DND-41 (cell line): ENCODE measurements at regions not wholly inside any gene's neighbourhood (a gene's known extent, or its start where the extent isn't known, plus 50 kb on each side); places are given as distances from the start of the nearest gene placed in this dataset.

Experiments
- ATAC-seq: fragments of 200-7000 bp; cut with Tn5 transposase; 3 replicates; pipeline ENCODE4 v1.9.1; 2021; ENCODE audit warnings: low read depth; ENCODE audit not compliant: insufficient read depth
- DNase-seq: peaks from one replicate; pipeline ENCODE4 v3.0.0-alpha.2; 2020
- H2AFZ ChIP-seq: 2 replicates; pipeline ENCODE4 v1.6.0; 2012; ENCODE audit warnings: low read depth, low read length
- H3K27ac ChIP-seq: 2 replicates; pipeline ENCODE4 v1.5.1; 2012; ENCODE audit warnings: low read length, inconsistent platforms
- H3K27me3 ChIP-seq: fragments of 200-600 bp; sonication (generic); 2 replicates; pipeline ENCODE4 v1.6.0; 2012; ENCODE audit warnings: low read length, mild to moderate bottlenecking, inconsistent platforms; ENCODE audit not compliant: insufficient read depth, poor library complexity
- H3K36me3 ChIP-seq: 2 replicates; pipeline ENCODE4 v1.5.1; 2012; ENCODE audit warnings: low read length, inconsistent platforms; ENCODE audit not compliant: insufficient read depth
- H3K4me1 ChIP-seq: 2 replicates; pipeline ENCODE4 v1.5.1; 2012; ENCODE audit warnings: mild to moderate bottlenecking, low read length; ENCODE audit not compliant: insufficient read depth
- H3K4me2 ChIP-seq: 2 replicates; pipeline ENCODE4 v1.6.0; 2012; ENCODE audit warnings: mild to moderate bottlenecking, moderate library complexity, low read length, inconsistent platforms; ENCODE audit not compliant: insufficient read depth
- H3K4me3 ChIP-seq, 2 experiments: fragments of 200-600 bp in 1 of 2; shearing (Covaris generic) in 1 of 2; 2 replicates each; pipeline ENCODE4 v1.5.1; 2012 to 2016; ENCODE audit warnings: inconsistent platforms in 2 of 2, low read length in 2 of 2, mild to moderate bottlenecking in 2 of 2, low read depth in 1 of 2, moderate library complexity in 1 of 2
- H3K79me2 ChIP-seq: 2 replicates; pipeline ENCODE4 v1.6.0; 2012; ENCODE audit warnings: low read length, inconsistent platforms; ENCODE audit not compliant: insufficient read depth
- H3K9ac ChIP-seq: 2 replicates; pipeline ENCODE4 v1.6.0; 2012; ENCODE audit warnings: low read depth, mild to moderate bottlenecking, inconsistent platforms, low read length, moderate library complexity
- H3K9me3 ChIP-seq: 2 replicates; pipeline ENCODE4 v1.5.1; 2012; ENCODE audit warnings: low read length, moderate library complexity, mild to moderate bottlenecking, inconsistent platforms; ENCODE audit not compliant: insufficient read depth, severe bottlenecking
- H4K20me1 ChIP-seq: 2 replicates; pipeline ENCODE4 v1.6.0; 2012; ENCODE audit warnings: low read length; ENCODE audit not compliant: insufficient read depth
- CTCF ChIP-seq: IDR thresholded peaks from 2 replicates; pipeline ENCODE4 v1.5.1; 2012; ENCODE audit warnings: borderline replicate concordance, low read length, moderate library complexity, mild to moderate bottlenecking; ENCODE audit not compliant: poor library complexity, severe bottlenecking; ENCODE audit errors: extremely low read depth
- EZH2 ChIP-seq: IDR thresholded peaks from 3 replicates; pipeline ENCODE4 v1.6.1; 2012; ENCODE audit warnings: borderline replicate concordance, low read depth, mild to moderate bottlenecking, moderate library complexity, low read length, inconsistent platforms; ENCODE audit not compliant: severe bottlenecking

GRCh38 chr2:175464311-175464670 is 282.8 kb upstream of the ATP5MC3 start:
- no peak overlapping the region for H3K9ac ChIP-seq
- no peaks in the 10 kb centered on the region for H3K27me3 ChIP-seq
- ATAC-seq (no peak), DNase-seq (no peak)
- H3K9me3 ChIP-seq: peaks cover 2% of the 10 kb centered on the region
- no peak for TF ChIP-seq EZH2
- TF ChIP-seq CTCF: no peak
- H3K4me3 ChIP-seq: no peak overlapping the region
- H4K20me1 ChIP-seq: no peaks in the 10 kb centered on the region
- H3K4me1 ChIP-seq: no peaks in the 10 kb centered on the region
- H3K27ac ChIP-seq: no peak overlapping the region
- H3K36me3 ChIP-seq: no peaks in the 10 kb centered on the region
- H3K4me2 ChIP-seq: no peak overlapping the region
- no peaks in the 10 kb centered on the region for H3K79me2 ChIP-seq
- no peak overlapping the region for H2AFZ ChIP-seq

GRCh38 chr2:175463589-175464310 is 282.2 kb upstream of the ATP5MC3 start:
- no peak for DNase-seq
- no peaks in the 10 kb centered on the region for H4K20me1 ChIP-seq
- H2AFZ ChIP-seq: no peak overlapping the region
- no peak overlapping the region for H3K27ac ChIP-seq
- H3K36me3 ChIP-seq: no peaks in the 10 kb centered on the region
- ATAC-seq: no peak
- no peak overlapping the region for H3K9ac ChIP-seq
- H3K79me2 ChIP-seq: no peaks in the 10 kb centered on the region
- no peaks in the 10 kb centered on the region for H3K27me3 ChIP-seq
- H3K4me2 ChIP-seq: no peak overlapping the region
- TF ChIP-seq CTCF (no peak), EZH2 (no peak)
- H3K4me3 ChIP-seq: no peak overlapping the region
- H3K4me1 ChIP-seq: no peaks in the 10 kb centered on the region
- H3K9me3 ChIP-seq: peaks cover 2% of the 10 kb centered on the region

DNA sequence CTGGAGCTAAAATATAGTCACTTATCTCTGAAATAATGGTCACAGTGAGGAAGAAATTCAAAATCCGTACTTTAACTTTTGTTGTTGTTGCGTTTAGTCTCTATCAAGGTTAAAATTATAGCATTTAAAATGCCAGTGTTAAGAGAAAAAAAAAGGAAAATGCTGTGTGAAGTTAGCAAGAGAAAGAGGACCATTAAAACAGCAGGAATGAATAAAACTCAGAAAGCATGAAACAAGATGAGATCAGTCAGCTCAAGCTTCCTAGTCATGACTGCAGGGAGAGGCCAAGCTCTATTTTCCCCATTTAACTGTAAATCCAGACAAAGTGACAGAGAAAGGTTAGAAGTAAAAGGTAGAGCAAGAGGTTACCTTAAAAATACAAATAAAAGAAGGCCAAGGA is 281.7 kb upstream of the ATP5MC3 start:
- ATAC-seq (no peak), DNase-seq (no peak)
- TF ChIP-seq EZH2 (no peak), CTCF (no peak)
- no peaks in the 10 kb centered on the region for H4K20me1 ChIP-seq
- no peaks in the 10 kb centered on the region for H3K79me2 ChIP-seq
- H3K9ac ChIP-seq: no peak overlapping the region
- H3K4me3 ChIP-seq: no peak overlapping the region
- H3K9me3 ChIP-seq: peaks cover 2% of the 10 kb centered on the region
- no peaks in the 10 kb centered on the region for H3K27me3 ChIP-seq
- no peak overlapping the region for H3K27ac ChIP-seq
- H3K4me1 ChIP-seq: no peaks in the 10 kb centered on the region
- no peaks in the 10 kb centered on the region for H3K36me3 ChIP-seq
- no peak overlapping the region for H3K4me2 ChIP-seq
- no peak overlapping the region for H2AFZ ChIP-seq
